Left ventricle myocardium inferior (tissue), 1 donor: ENCODE measurements at regions not wholly inside any gene's neighbourhood (a gene's known extent, or its start where the extent isn't known, plus 50 kb on each side); places are given as distances from the start of the nearest gene placed in this dataset.
"Not testable (repeated sequence)": the region's sequence is repeated elsewhere in the genome, so short reads cannot be mapped to it uniquely, and the experiment has no call there.

Experiments
- DNase-seq: peaks from one replicate; pipeline ENCODE4 v3.0.0-alpha.2; 2020
- H3K27ac ChIP-seq: fragments of 200-600 bp; replicated peaks from 2 replicates; pipeline ENCODE4 v1.8.0; 2021
- H3K27me3 ChIP-seq: fragments of 200-600 bp; 2 replicates; pipeline ENCODE4 v1.8.0; 2021; ENCODE audit warnings: low read depth
- H3K36me3 ChIP-seq: fragments of 200-600 bp; 2 replicates; pipeline ENCODE4 v1.8.0; 2021
- H3K4me1 ChIP-seq: fragments of 200-600 bp; 2 replicates; pipeline ENCODE4 v1.8.0; 2021
- H3K4me3 ChIP-seq: fragments of 200-600 bp; 2 replicates; pipeline ENCODE4 v1.8.0; 2021; ENCODE audit warnings: mild to moderate bottlenecking, moderate library complexity
- H3K9me3 ChIP-seq: fragments of 200-600 bp; replicated peaks from 2 replicates; pipeline ENCODE4 v1.8.0; 2021
- CTCF ChIP-seq: fragments of 200-600 bp; IDR thresholded peaks from 2 replicates; pipeline ENCODE4 v1.8.0; 2021; ENCODE audit warnings: antibody characterized with exemption, mild to moderate bottlenecking, borderline replicate concordance
- intact Hi-C: fragments of 100-400 bp; cut with micrococcal nuclease; formaldehyde crosslinking; loops from one replicate; pipeline ENCODE4 v1.11.0; 2022
- donor health status: DM: no; HTN: yes; CAD: no; lungs with severe emphysema.

GRCh38 chr12:73225371-73225937 is 953.3 kb downstream of the TRHDE start:
- DNase-seq, result no peak
- H3K36me3 ChIP-seq, result no peaks in the 10 kb centered on the region

GRCh38 chr12:73225941-73226340 is 953.8 kb downstream of the TRHDE start:
- intact Hi-C loops, result no loop called here
- Histone ChIP-seq H3K4me3 (no peak overlapping the region), H3K27me3 (no peaks in the 10 kb centered on the region), H3K36me3 (no peaks in the 10 kb centered on the region), H3K27ac (no peak overlapping the region), H3K9me3 (peaks cover 15% of the 10 kb centered on the region), H3K4me1 (no peaks in the 10 kb centered on the region)
- DNase-seq, result no peak
- TF ChIP-seq CTCF, result no peak

More at GRCh38 chr12:73225371-73225937, 953.3 kb downstream of the TRHDE start:
- Histone ChIP-seq H3K27ac (no peak overlapping the region), H3K4me3 (no peak overlapping the region), H3K9me3 (peaks cover 12% of the 10 kb centered on the region), H3K4me1 (no peaks in the 10 kb centered on the region), H3K27me3 (no peaks in the 10 kb centered on the region)
- TF ChIP-seq CTCF, result no peak
- intact Hi-C loops, result no loop called here

GRCh38 chr12:73226593-73226992 is 954.4 kb downstream of the TRHDE start:
- intact Hi-C loops, result no loop called here
- Histone ChIP-seq H3K27ac (no peak overlapping the region), H3K27me3 (no peaks in the 10 kb centered on the region), H3K36me3 (no peaks in the 10 kb centered on the region), H3K4me3 (no peak overlapping the region), H3K4me1 (no peaks in the 10 kb centered on the region), H3K9me3 (peaks cover 22% of the 10 kb centered on the region)
- no peak for DNase-seq
- TF ChIP-seq CTCF, result no peak

- H3K4me3 ChIP-seq, H3K4me1 ChIP-seq, H3K27ac ChIP-seq, H3K36me3 ChIP-seq, H3K27me3 ChIP-seq, DNase-seq, intact Hi-C loops: not testable (repeated sequence)
- peaks cover 44% of the 10 kb centered on the region for H3K9me3 ChIP-seq
These were observed 956.7 kb downstream of the TRHDE start for GRCh38 chr12:73228828-73229227.

GRCh38 chr12:73235387-73235786 is 963.2 kb downstream of the TRHDE start:
- no peak for TF ChIP-seq CTCF
- DNase-seq, result no peak
- Histone ChIP-seq H3K27me3 (no peaks in the 10 kb centered on the region), H3K36me3 (no peaks in the 10 kb centered on the region), H3K27ac (no peak overlapping the region), H3K4me3 (no peak overlapping the region), H3K9me3 (peaks cover 71% of the 10 kb centered on the region), H3K4me1 (no peaks in the 10 kb centered on the region)
- intact Hi-C loops, result no loop called here

- no peaks in the 10 kb centered on the region for H3K27me3 ChIP-seq
- H3K36me3 ChIP-seq, result no peaks in the 10 kb centered on the region
- no peaks in the 10 kb centered on the region for H3K4me1 ChIP-seq
- no peak overlapping the region for H3K27ac ChIP-seq
- no peak overlapping the region for H3K4me3 ChIP-seq
- DNase-seq, result no peak
- no peak for TF ChIP-seq CTCF
- intact Hi-C loops, result no loop called here
- H3K9me3 ChIP-seq, result peaks cover 36% of the 10 kb centered on the region
These were observed 967.9 kb downstream of the TRHDE start for GRCh38 chr12:73240110-73240509.
